ENCODE measurements at regions not wholly inside any gene's neighbourhood (a gene's known extent, or its start where the extent isn't known, plus 50 kb on each side); places are given as distances from the start of the nearest gene placed in this dataset.

GRCh38 chr19:5228932-5229777, 111.5 kb downstream of the PTPRS start:
- H3K4me3 ChIP-seq (ENCODE audit: low read length), result no peak overlapping the region
- no peak for DNase-seq (ENCODE audit: low read depth)
- TF ChIP-seq CTCF (conservative IDR thresholded peaks at IDR 0.05; ENCODE audit: low read depth, low read length), result no peak

- H3K4me3 ChIP-seq (ENCODE audit: low read length), result no peak overlapping the region
- no peak for DNase-seq (ENCODE audit: low read depth)
- no peak for TF ChIP-seq CTCF (conservative IDR thresholded peaks at IDR 0.05; ENCODE audit: low read depth, low read length)
These were observed 112.1 kb downstream of the PTPRS start for GRCh38 chr19:5228490-5228889.

DNA sequence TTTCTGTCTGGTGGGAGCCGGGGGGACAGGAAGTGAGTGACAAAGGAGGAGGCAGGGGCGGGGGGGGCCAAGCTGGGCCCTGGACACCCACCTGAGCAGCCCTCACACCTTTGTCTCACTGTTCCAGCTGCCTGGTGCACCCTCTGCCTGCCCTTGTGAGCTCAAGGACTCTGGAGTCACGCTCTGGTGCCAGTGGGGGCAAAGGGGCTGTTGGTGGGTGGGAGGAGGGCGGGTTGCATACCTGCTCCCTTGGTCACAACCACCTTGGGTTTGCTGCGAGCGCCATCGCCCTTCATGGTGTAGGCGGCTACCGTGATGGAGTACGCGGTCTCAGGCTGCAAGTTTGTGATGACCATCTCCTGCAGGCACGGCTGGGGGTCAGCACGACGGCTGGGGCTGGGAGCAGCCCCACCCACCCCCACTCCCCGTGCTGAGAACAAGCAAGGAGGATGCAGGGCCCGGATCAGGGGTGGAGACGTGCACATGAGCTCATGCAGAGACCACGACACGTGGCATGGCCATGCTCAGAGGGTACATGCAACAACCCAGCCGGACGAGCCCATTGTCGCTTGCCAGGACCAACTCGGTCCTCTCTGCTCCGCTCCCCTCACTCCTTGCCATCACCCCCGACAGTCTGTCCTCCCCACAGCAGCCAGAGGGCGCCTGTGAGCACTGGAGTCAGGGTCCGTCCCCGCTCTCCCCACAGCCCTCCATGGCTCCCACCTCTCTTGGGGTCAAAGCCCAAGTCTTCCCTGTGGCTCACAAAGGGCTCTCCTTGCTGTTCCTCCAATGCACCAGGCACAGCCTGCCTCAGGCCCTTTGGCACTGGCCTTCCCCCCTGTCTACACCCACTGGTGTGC, 114.9 kb downstream of the PTPRS start:
- TF ChIP-seq CTCF (conservative IDR thresholded peaks at IDR 0.05; ENCODE audit: low read depth, low read length), result peak; percentile 66
- DNase-seq (ENCODE audit: low read depth), result no peak

DNA sequence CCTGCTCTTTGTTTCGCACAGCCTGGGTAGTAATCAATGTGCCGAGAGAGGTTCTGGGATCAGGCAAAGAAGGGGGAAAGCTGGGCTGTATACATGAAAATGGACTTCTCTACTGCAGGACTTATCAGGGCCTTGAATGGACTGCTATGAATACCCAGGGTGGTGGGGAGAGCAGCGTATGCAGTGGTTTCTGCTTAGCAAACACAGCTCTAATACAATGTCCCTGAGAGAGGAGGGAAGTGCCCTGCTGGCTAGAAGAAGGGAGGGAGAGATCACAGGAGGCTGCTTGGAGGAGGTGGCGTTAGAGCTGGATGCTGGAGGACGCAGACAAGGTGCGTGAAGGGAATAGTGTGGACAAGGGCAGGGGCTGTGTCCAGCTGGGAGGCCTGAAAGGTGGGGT, 116.1 kb downstream of the PTPRS start:
- no peak for DNase-seq (ENCODE audit: low read depth)
- no peak for TF ChIP-seq CTCF (conservative IDR thresholded peaks at IDR 0.05; ENCODE audit: low read depth, low read length)
- H3K4me3 ChIP-seq (ENCODE audit: low read length), result no peak overlapping the region

More for the DNA sequence above, 114.9 kb downstream of the PTPRS start:
- H3K4me3 ChIP-seq (ENCODE audit: low read length), result no peak overlapping the region

DNA sequence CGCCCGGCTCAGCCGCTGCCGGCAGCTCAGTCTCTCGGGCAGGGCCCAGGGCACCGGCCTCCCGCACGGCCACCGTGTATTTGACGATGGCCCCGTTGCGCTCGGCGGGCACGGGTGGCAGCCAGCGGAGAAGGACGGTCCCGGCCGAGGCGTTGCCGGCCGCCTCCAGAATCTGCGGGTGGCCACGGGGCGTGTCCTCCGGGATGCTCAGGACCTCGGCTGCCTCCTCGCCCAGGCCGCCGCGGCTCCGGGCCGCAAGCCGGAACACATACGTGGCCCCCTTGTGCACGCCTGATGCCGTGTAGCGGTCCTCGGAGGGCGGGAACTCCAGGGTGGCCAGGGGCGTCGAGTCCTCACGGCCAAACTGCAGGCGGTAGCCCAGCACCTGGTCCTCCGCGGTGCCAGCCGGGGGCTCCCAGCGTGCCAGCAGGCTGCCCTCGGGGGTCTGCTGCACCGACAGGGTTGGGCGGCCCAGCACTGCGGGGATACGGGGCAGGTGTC, 117.7 kb downstream of the PTPRS start:
- no peak for DNase-seq (ENCODE audit: low read depth)
- H3K4me3 ChIP-seq (ENCODE audit: low read length), result no peak overlapping the region
- no peak for TF ChIP-seq CTCF (conservative IDR thresholded peaks at IDR 0.05; ENCODE audit: low read depth, low read length)

GRCh38 chr19:5222178-5222577, 118.4 kb downstream of the PTPRS start:
- no peak overlapping the region for H3K4me3 ChIP-seq (ENCODE audit: low read length)
- no peak for TF ChIP-seq CTCF (conservative IDR thresholded peaks at IDR 0.05; ENCODE audit: low read depth, low read length)
- DNase-seq (ENCODE audit: low read depth), result no peak

All from retinal pigment epithelial cell (primary cell).